ENCODE measurements at regions not wholly inside any gene's neighbourhood (a gene's known extent, or its start where the extent isn't known, plus 50 kb on each side); places are given as distances from the start of the nearest gene placed in this dataset.

GRCh38 chr17:33868899-33869298, 386.2 kb upstream of the CCL2 start:
- Histone ChIP-seq H3K36me3 (replicated peaks; ENCODE audit: low read depth, low read length) (no peaks in the 10 kb centered on the region), H3K4me1 (ENCODE audit: low read length) (no peaks in the 10 kb centered on the region), H4K20me1 (ENCODE audit: insufficient read depth, low read length) (no peaks in the 10 kb centered on the region), H3K27me3 (ENCODE audit: low read depth, low read length) (peaks cover 58% of the 10 kb centered on the region), H3K4me2 (ENCODE audit: low read length) (no peak overlapping the region), H3K9ac (ENCODE audit: low read length) (no peak overlapping the region), H3K9me3 (ENCODE audit: insufficient read depth, low read length) (no peaks in the 10 kb centered on the region), H3K4me3 (ENCODE audit: low read length) (no peak overlapping the region), H3K27ac (ENCODE audit: low read length) (no peak overlapping the region), H3K79me2 (ENCODE audit: low read length) (no peaks in the 10 kb centered on the region), H2AFZ (ENCODE audit: low read depth, low read length) (no peak overlapping the region)
- TF ChIP-seq CTCF (IDR thresholded peaks at IDR 0.05; ENCODE audit: low read depth, low read length) (no peak), EZH2phosphoT487 (IDR thresholded peaks at IDR 0.05; ENCODE audit: low read depth) (no peak)

- Histone ChIP-seq H3K4me1 (ENCODE audit: low read length) (no peaks in the 10 kb centered on the region), H3K4me3 (ENCODE audit: low read length) (no peak overlapping the region), H3K27me3 (ENCODE audit: low read depth, low read length) (peaks cover 63% of the 10 kb centered on the region), H4K20me1 (ENCODE audit: insufficient read depth, low read length) (no peaks in the 10 kb centered on the region), H3K79me2 (ENCODE audit: low read length) (no peaks in the 10 kb centered on the region), H3K36me3 (replicated peaks; ENCODE audit: low read depth, low read length) (no peaks in the 10 kb centered on the region), H3K9ac (ENCODE audit: low read length) (no peak overlapping the region), H3K27ac (ENCODE audit: low read length) (no peak overlapping the region), H3K9me3 (ENCODE audit: insufficient read depth, low read length) (no peaks in the 10 kb centered on the region), H3K4me2 (ENCODE audit: low read length) (no peak overlapping the region), H2AFZ (ENCODE audit: low read depth, low read length) (no peak overlapping the region)
- no peak for TF ChIP-seq CTCF (IDR thresholded peaks at IDR 0.05; ENCODE audit: low read depth, low read length)
- TF ChIP-seq EZH2phosphoT487 (IDR thresholded peaks at IDR 0.05; ENCODE audit: low read depth): no peak
Observed at GRCh38 chr17:33870936-33871335, 384.1 kb upstream of the CCL2 start.

- H3K36me3 ChIP-seq (replicated peaks; ENCODE audit: low read depth, low read length): no peaks in the 10 kb centered on the region
- H2AFZ ChIP-seq (ENCODE audit: low read depth, low read length): no peak overlapping the region
- no peaks in the 10 kb centered on the region for H3K79me2 ChIP-seq (ENCODE audit: low read length)
- no peaks in the 10 kb centered on the region for H3K9me3 ChIP-seq (ENCODE audit: insufficient read depth, low read length)
- H3K9ac ChIP-seq (ENCODE audit: low read length): no peak overlapping the region
- H3K4me1 ChIP-seq (ENCODE audit: low read length): no peaks in the 10 kb centered on the region
- TF ChIP-seq CTCF (IDR thresholded peaks at IDR 0.05; ENCODE audit: low read depth, low read length) (no peak), EZH2phosphoT487 (IDR thresholded peaks at IDR 0.05; ENCODE audit: low read depth) (no peak)
- no peaks in the 10 kb centered on the region for H4K20me1 ChIP-seq (ENCODE audit: insufficient read depth, low read length)
- H3K4me2 ChIP-seq (ENCODE audit: low read length): no peak overlapping the region
- H3K27ac ChIP-seq (ENCODE audit: low read length): no peak overlapping the region
- H3K27me3 ChIP-seq (ENCODE audit: low read depth, low read length): peaks cover 55% of the 10 kb centered on the region
- H3K4me3 ChIP-seq (ENCODE audit: low read length): no peak overlapping the region
Observed at GRCh38 chr17:33871720-33872540, 383.2 kb upstream of the CCL2 start.

GRCh38 chr17:33873201-33873617, 381.9 kb upstream of the CCL2 start:
- no peak overlapping the region for H3K9ac ChIP-seq (ENCODE audit: low read length)
- H3K9me3 ChIP-seq (ENCODE audit: insufficient read depth, low read length): no peaks in the 10 kb centered on the region
- no peak overlapping the region for H3K27ac ChIP-seq (ENCODE audit: low read length)
- no peak overlapping the region for H2AFZ ChIP-seq (ENCODE audit: low read depth, low read length)
- no peak overlapping the region for H3K4me2 ChIP-seq (ENCODE audit: low read length)
- peaks cover 52% of the 10 kb centered on the region for H3K27me3 ChIP-seq (ENCODE audit: low read depth, low read length)
- no peaks in the 10 kb centered on the region for H3K4me1 ChIP-seq (ENCODE audit: low read length)
- no peak overlapping the region for H3K4me3 ChIP-seq (ENCODE audit: low read length)
- H3K79me2 ChIP-seq (ENCODE audit: low read length): no peaks in the 10 kb centered on the region
- no peaks in the 10 kb centered on the region for H4K20me1 ChIP-seq (ENCODE audit: insufficient read depth, low read length)
- no peak for TF ChIP-seq EZH2phosphoT487 (IDR thresholded peaks at IDR 0.05; ENCODE audit: low read depth)
- TF ChIP-seq CTCF (IDR thresholded peaks at IDR 0.05; ENCODE audit: low read depth, low read length): no peak
- no peaks in the 10 kb centered on the region for H3K36me3 ChIP-seq (replicated peaks; ENCODE audit: low read depth, low read length)

Measured in OCI-LY3 (cell line).